ENCODE measurements at regions not wholly inside any gene's neighbourhood (a gene's known extent, or its start where the extent isn't known, plus 50 kb on each side); places are given as distances from the start of the nearest gene placed in this dataset.

DNA sequence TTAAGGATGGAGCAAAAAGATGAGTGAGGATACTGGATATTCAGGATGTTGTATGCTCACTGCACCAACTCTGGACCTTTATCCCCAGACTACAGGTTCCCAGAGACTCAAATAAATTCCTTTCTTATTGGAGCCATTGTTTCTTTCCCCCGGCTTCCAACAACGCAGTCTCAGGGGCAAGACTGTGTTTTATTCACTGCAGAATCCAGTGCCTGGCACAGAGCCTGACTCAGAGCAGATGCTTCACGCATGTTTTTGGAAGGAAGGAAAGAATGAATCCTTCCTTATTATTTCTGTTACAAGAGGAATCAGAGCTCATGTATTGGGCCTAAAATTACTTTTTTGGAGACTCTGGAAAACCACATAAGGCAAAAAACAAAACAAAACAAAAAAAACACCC lies 96.0 kb upstream of the VGLL4 start:
- no peak overlapping the region for H2AFZ ChIP-seq (ENCODE audit: low read depth, low read length)
- H3K27me3 ChIP-seq (ENCODE audit: insufficient read depth, low read depth, low read length) = no peaks in the 10 kb centered on the region
- no peaks in the 10 kb centered on the region for H3F3A ChIP-seq (ENCODE audit: insufficient read depth, low read length, poor library complexity, severe bottlenecking)
- H3K79me2 ChIP-seq (replicated peaks; ENCODE audit: insufficient read depth, low read length) = no peaks in the 10 kb centered on the region
- H4K20me1 ChIP-seq (ENCODE audit: insufficient read depth) = no peaks in the 10 kb centered on the region
- H3K36me3 ChIP-seq (ENCODE audit: insufficient read depth, low read length) = no peaks in the 10 kb centered on the region
- H3K9me3 ChIP-seq (ENCODE audit: low read length) = no peaks in the 10 kb centered on the region
- no peak overlapping the region for H3K27ac ChIP-seq (ENCODE audit: low read length)
- no peak overlapping the region for H3K9ac ChIP-seq (ENCODE audit: low read length)
- H3K4me3 ChIP-seq (ENCODE audit: low read length) = no peak overlapping the region
- no peak overlapping the region for H3K4me2 ChIP-seq (ENCODE audit: low read length)
- TF ChIP-seq TAF1 (IDR thresholded peaks at IDR 0.05; ENCODE audit: low read depth) (no peak), EZH2 (IDR thresholded peaks at IDR 0.05; ENCODE audit: borderline replicate concordance, insufficient read depth, low read length, poor library complexity, severe bottlenecking) (no peak), POLR2AphosphoS5 (IDR thresholded peaks at IDR 0.05) (no peak), MXI1 (conservative IDR thresholded peaks at IDR 0.05; ENCODE audit: poor library complexity, severe bottlenecking) (no peak), CTCF (IDR thresholded peaks at IDR 0.05; ENCODE audit: poor library complexity, severe bottlenecking) (no peak), EP300 (conservative IDR thresholded peaks at IDR 0.05; ENCODE audit: poor library complexity, severe bottlenecking) (no peak), REST (IDR thresholded peaks at IDR 0.05; ENCODE audit: borderline replicate concordance) (no peak), RAD21 (conservative IDR thresholded peaks at IDR 0.05) (no peak), SMC3 (conservative IDR thresholded peaks at IDR 0.05; ENCODE audit: poor library complexity) (no peak)
- H3K9me2 ChIP-seq (ENCODE audit: insufficient read depth, low read length) = no peaks in the 10 kb centered on the region

GRCh38 chr3:11739123-11739522 lies 95.4 kb upstream of the VGLL4 start:
- Histone ChIP-seq H3K27me3 (ENCODE audit: insufficient read depth, low read depth, low read length) (no peaks in the 10 kb centered on the region), H3K36me3 (ENCODE audit: insufficient read depth, low read length) (no peaks in the 10 kb centered on the region), H3F3A (ENCODE audit: insufficient read depth, low read length, poor library complexity, severe bottlenecking) (no peaks in the 10 kb centered on the region), H3K4me2 (ENCODE audit: low read length) (no peak overlapping the region), H3K27ac (ENCODE audit: low read length) (no peak overlapping the region), H2AFZ (ENCODE audit: low read depth, low read length) (no peak overlapping the region), H3K9me3 (ENCODE audit: low read length) (no peaks in the 10 kb centered on the region), H3K9me2 (ENCODE audit: insufficient read depth, low read length) (no peaks in the 10 kb centered on the region), H3K9ac (ENCODE audit: low read length) (no peak overlapping the region), H4K20me1 (ENCODE audit: insufficient read depth) (no peaks in the 10 kb centered on the region), H3K79me2 (replicated peaks; ENCODE audit: insufficient read depth, low read length) (no peaks in the 10 kb centered on the region), H3K4me3 (ENCODE audit: low read length) (no peak overlapping the region)
- no peak for TF ChIP-seq MXI1 (conservative IDR thresholded peaks at IDR 0.05; ENCODE audit: poor library complexity, severe bottlenecking)
- TF ChIP-seq EZH2 (IDR thresholded peaks at IDR 0.05; ENCODE audit: borderline replicate concordance, insufficient read depth, low read length, poor library complexity, severe bottlenecking) = no peak
- no peak for TF ChIP-seq POLR2AphosphoS5 (IDR thresholded peaks at IDR 0.05)
- TF ChIP-seq CTCF (IDR thresholded peaks at IDR 0.05; ENCODE audit: poor library complexity, severe bottlenecking) = no peak
- TF ChIP-seq SMC3 (conservative IDR thresholded peaks at IDR 0.05; ENCODE audit: poor library complexity) = no peak

Measured in neural cell (in vitro differentiated cells).